Kidney (tissue), 13 donors: ENCODE measurements at regions not wholly inside any gene's neighbourhood (a gene's known extent, or its start where the extent isn't known, plus 50 kb on each side); places are given as distances from the start of the nearest gene placed in this dataset.
"Not testable (repeated sequence)": the region's sequence is repeated elsewhere in the genome, so short reads cannot be mapped to it uniquely, and the experiment has no call there.

Source experiments
- DNase-seq, 5 donors: peaks; one replicate each; pipeline ENCODE4 v3.0.0-alpha.2; 2013 to 2020
- FAIRE-seq: peaks from 2 replicates; lab custom pipeline; 2012; peaks lifted over from hg19 to GRCh38; lab: Jason Lieb, UNC
- H3K27ac ChIP-seq, 2 donors: one replicate each; pipeline ENCODE4 v1.7.0; 2013; ENCODE audit warnings: low read depth in 2 of 2, low read length in 2 of 2, inconsistent platforms in 1 of 2
- H3K27me3 ChIP-seq: one replicate; pipeline ENCODE4 v1.7.1; 2013; ENCODE audit warnings: low read length, inconsistent platforms; ENCODE audit not compliant: control insufficient read depth, insufficient read depth
- H3K36me3 ChIP-seq, 3 donors: one replicate each; pipeline versions ENCODE4 v1.7.0 to v1.7.1; 2013; ENCODE audit warnings: low read length in 3 of 3, control low read depth in 1 of 3, inconsistent platforms in 1 of 3; ENCODE audit not compliant: insufficient read depth in 3 of 3, control insufficient read depth in 2 of 3
- H3K4me1 ChIP-seq, 3 donors: one replicate each; pipeline versions ENCODE4 v1.7.0 to v1.7.1; 2013; ENCODE audit warnings: low read length in 3 of 3, inconsistent platforms in 1 of 3, low read depth in 1 of 3; ENCODE audit not compliant: control insufficient read depth in 2 of 3, insufficient read depth in 2 of 3
- H3K4me3 ChIP-seq, 3 donors: one replicate each; pipeline versions ENCODE4 v1.7.0 to v1.8.1; 2013; ENCODE audit warnings: low read length in 3 of 3, control low read depth in 1 of 3, inconsistent platforms in 1 of 3
- H3K9ac ChIP-seq, 3 donors: one replicate each; pipeline versions ENCODE4 v1.7.0 to v1.7.1; 2013; ENCODE audit warnings: low read length in 3 of 3, control low read depth in 1 of 3, inconsistent platforms in 1 of 3
- H3K9me3 ChIP-seq, 3 donors: one replicate each; pipeline versions ENCODE4 v1.7.0 to v1.7.1; 2013; ENCODE audit warnings: low read length in 3 of 3, control low read depth in 1 of 3, inconsistent platforms in 1 of 3; ENCODE audit not compliant: control insufficient read depth in 2 of 3, insufficient read depth in 1 of 3
- intact Hi-C: fragments of 100-400 bp; cut with DNase I; formaldehyde crosslinking; loops from one replicate; pipeline ENCODE4 v1.11.1; 2022
- TF ChIP-seq, protein P1 (sequence below): IDR thresholded peaks from 3 replicates; pipeline ENCODE4 v1.5.1; 2012; ENCODE audit warnings: mild to moderate bottlenecking, moderate library complexity, borderline replicate concordance; ENCODE audit not compliant: insufficient read depth; ENCODE audit errors: extremely low read depth
- donor health status: control.
- donor health status: control.
- donor health status: control.
- donor health status: control.
- donor health status: control.
- donor health status: DM: yes; HTN: yes; CAD: no.
- donor health status: Normal renal cell carcinoma (clear cell type).

DNA sequence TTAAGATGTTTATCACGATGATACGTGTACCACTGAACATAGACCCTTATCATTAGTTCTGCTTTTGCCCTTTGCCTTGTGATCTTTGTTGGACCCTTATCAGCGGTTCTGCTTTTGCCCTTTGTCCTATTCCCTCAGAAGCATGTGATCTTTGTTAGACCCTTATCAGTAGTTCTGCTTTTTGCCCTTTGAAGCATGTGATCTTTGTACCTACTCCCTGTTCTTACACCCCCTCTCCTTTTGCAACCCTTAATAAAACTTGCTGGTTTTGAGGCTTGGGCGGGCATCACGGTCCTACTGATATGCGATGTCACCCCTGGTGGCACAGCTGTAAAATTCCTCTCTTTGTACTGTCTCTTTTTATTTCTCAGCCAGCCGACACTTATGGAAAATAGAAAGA lies 117.0 kb downstream of the SDHAF3 start:
- H3K27me3 ChIP-seq, DNase-seq, intact Hi-C loops, H3K4me1 ChIP-seq, H3K9me3 ChIP-seq, FAIRE-seq, H3K36me3 ChIP-seq, H3K4me3 ChIP-seq, H3K9ac ChIP-seq, H3K27ac ChIP-seq: not testable (repeated sequence)

- intact Hi-C loops = no loop called here
- TF ChIP-seq, protein P1, sequence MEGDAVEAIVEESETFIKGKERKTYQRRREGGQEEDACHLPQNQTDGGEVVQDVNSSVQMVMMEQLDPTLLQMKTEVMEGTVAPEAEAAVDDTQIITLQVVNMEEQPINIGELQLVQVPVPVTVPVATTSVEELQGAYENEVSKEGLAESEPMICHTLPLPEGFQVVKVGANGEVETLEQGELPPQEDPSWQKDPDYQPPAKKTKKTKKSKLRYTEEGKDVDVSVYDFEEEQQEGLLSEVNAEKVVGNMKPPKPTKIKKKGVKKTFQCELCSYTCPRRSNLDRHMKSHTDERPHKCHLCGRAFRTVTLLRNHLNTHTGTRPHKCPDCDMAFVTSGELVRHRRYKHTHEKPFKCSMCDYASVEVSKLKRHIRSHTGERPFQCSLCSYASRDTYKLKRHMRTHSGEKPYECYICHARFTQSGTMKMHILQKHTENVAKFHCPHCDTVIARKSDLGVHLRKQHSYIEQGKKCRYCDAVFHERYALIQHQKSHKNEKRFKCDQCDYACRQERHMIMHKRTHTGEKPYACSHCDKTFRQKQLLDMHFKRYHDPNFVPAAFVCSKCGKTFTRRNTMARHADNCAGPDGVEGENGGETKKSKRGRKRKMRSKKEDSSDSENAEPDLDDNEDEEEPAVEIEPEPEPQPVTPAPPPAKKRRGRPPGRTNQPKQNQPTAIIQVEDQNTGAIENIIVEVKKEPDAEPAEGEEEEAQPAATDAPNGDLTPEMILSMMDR = no peak
- FAIRE-seq (no peak), DNase-seq (no peak)
- H3K36me3 ChIP-seq = no peaks in the 10 kb centered on the region
- H3K27me3 ChIP-seq = no peaks in the 10 kb centered on the region
- H3K4me3 ChIP-seq = no peak overlapping the region
- H3K9me3 ChIP-seq = no peaks in the 10 kb centered on the region
- H3K4me1 ChIP-seq = no peaks in the 10 kb centered on the region
- H3K27ac ChIP-seq = no peak overlapping the region
- no peak overlapping the region for H3K9ac ChIP-seq
These were observed 128.8 kb downstream of the SDHAF3 start for GRCh38 chr7:97246317-97246716.

DNA sequence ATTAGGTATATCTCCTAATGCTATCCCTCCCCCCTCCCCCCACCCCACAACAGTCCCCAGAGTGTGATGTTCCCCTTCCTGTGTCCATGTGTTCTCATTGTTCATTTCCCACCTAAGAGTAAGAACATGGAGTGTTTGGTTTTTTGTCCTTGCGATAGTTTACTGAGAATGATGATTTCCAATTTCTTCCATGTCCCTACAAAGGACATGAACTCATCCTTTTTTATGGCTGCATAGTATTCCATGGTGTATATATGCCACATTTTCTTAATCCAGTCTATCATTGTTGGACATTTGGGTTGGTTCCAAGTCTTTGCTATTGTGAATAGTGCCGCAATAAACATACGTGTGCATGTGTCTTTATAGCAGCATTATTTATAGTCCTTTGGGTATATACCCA lies 140.7 kb downstream of the SDHAF3 start:
- H3K4me3 ChIP-seq, DNase-seq, FAIRE-seq, H3K36me3 ChIP-seq, H3K27ac ChIP-seq, intact Hi-C loops, H3K4me1 ChIP-seq, H3K9me3 ChIP-seq, H3K27me3 ChIP-seq, H3K9ac ChIP-seq: not testable (repeated sequence)

GRCh38 chr7:97269741-97270140 lies 152.2 kb downstream of the SDHAF3 start:
- DNase-seq = no peak
- Histone ChIP-seq H3K27me3 (no peaks in the 10 kb centered on the region), H3K9ac (no peak overlapping the region), H3K4me1 (no peaks in the 10 kb centered on the region), H3K9me3 (no peaks in the 10 kb centered on the region), H3K4me3 (no peak overlapping the region), H3K27ac (no peak overlapping the region), H3K36me3 (no peaks in the 10 kb centered on the region)
- TF ChIP-seq, protein P1 = no peak
- FAIRE-seq = no peak
- intact Hi-C loops = no loop called here

- Histone ChIP-seq H3K4me3 (no peak overlapping the region), H3K9ac (no peak overlapping the region), H3K27ac (no peak overlapping the region), H3K27me3 (no peaks in the 10 kb centered on the region), H3K36me3 (no peaks in the 10 kb centered on the region), H3K4me1 (no peaks in the 10 kb centered on the region), H3K9me3 (no peaks in the 10 kb centered on the region)
- FAIRE-seq = no peak
- TF ChIP-seq, protein P1 = no peak
- intact Hi-C loops = no loop called here
- DNase-seq = no peak
These were observed 152.8 kb downstream of the SDHAF3 start for GRCh38 chr7:97270280-97270679.
